Activated CD8-positive, alpha-beta memory T cell treated with anti-CD3 and anti-CD28 coated beads, Interleukin-2, amount 50 U/mL, for 24 hours (primary cell): ENCODE measurements at regions not wholly inside any gene's neighbourhood (a gene's known extent, or its start where the extent isn't known, plus 50 kb on each side); places are given as distances from the start of the nearest gene placed in this dataset.

Experiments used
- DNase-seq: peaks from one replicate; pipeline ENCODE4 v3.0.0-alpha.2; 2020; ENCODE audit errors: extremely low read depth

DNA sequence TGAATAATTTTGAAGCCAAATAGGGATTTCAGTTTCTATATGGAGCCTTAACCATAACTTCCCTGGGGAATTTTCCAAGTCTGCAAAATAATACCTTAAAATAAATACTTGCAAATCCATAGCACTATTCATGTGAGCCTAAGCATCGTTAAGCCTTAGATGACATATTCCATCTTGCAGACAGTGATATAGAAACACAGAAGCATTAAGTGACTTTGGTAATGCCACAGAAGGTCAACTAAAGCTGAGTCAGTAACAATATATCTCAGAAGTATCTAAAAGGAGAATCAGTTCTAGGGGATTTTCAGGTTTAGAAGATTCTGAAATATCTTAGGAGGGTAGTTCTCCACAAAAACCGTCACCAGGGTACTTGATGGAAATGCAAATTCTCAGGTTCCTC is 163.4 kb upstream of the COL1A2 start:
- DNase-seq, result no peak

DNA sequence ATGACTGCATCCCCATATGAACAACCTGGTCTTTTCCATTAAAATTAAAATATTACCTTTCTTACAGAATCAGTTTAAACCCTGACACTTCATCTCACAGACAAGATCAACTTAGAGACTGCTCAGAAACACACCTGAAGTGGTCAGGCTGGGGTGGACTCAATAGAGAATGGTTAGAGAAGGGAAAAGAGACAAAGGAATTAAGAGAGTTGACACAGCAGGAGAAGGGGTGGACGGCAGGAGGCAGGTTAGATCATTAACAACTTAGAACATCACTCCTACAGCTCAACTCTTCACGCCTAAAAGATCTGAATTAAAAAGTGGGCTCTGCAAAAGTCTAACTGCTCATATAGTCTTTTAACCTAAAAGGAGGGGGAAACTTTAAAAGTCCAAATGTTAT is 157.7 kb upstream of the COL1A2 start:
- DNase-seq, result no peak

DNA sequence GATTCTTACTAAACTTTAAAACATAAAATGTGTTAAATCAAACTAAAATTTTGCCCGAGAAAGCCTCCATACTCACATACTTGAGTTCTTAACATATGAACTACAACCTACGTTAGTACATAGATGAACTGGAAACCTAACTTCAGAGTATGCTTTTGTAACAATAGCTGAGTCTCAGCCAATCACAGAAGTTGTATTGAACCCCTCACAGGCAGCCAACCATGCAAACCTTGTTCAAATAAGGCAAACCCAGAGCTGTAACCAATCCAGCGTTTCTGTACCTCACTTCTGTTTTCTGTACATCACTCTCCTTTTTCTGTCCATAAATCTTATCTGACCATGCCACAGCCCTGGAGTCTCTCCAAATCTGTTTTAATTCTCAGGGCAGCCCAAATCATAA is 157.3 kb upstream of the COL1A2 start:
- DNase-seq, result no peak

DNA sequence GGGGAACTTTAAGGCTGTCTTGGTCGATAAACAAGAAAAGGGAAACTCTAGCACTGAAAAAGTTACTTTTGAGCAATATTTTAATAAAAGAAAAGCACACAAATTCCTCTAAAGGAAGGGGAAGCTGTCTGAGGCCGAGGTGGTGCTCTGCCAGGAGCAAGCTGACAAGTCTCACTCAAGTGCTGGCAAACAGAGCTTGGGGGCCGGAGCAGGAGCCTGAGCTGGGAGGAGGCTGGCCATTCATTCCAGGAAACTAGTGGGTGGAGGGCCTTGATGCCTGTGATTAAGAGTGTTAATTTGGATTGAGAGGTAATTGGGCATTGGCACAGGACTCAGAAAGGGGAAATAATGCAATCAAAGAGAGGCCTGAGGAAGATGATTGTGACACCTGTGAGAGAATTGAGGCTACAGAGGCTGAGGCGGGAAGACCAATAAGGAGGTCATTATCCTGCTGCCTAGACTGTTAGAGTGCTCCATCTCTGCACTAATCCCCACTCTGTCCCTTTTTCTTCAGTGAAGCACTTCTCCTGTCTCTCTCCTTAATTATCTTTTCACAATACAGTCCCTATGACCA is 154.9 kb upstream of the COL1A2 start:
- DNase-seq, result no peak

DNA sequence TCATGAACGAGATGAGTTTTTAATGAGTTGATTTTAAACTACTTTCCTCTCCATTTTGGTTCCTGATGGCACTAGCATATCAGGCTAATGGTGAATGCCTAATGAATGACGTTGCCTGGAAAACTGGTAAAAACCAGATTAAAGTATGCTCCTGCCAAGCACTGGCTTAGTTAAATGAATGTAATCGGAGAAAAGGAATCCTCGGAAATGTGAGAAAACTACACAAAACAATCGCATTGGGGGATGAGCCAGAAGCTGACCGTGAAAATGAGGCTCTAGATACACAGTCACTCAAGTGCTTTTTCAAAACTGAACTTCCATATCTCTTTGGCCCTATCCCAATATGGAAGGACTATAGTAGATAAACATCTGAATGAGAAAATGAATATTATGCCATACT is 153.8 kb upstream of the COL1A2 start:
- DNase-seq, result no peak

DNA sequence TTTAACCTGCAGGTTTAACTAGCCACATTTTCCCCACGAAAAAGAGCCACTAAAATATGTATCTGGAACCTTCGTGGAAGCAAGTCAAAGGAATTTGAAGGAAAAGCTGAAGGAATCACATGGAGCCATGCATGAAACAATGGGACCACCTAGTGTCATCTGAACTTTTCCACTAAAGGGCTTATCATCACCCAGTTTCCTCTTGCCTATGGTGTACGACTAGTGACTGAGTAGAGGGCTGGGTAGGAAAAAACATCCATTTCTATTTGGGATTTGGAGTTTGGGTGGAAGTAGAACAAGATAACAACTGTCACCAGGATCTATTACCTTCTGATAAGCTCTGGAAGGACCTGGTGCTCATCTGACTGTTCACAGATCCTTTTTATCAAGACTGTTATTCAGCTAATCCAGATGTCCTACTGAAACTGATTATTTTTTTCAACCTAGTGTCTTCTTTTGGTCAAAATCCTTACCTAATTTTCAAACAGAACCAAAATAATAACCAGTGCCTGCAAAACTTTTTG is 153.2 kb upstream of the COL1A2 start:
- no peak for DNase-seq

DNA sequence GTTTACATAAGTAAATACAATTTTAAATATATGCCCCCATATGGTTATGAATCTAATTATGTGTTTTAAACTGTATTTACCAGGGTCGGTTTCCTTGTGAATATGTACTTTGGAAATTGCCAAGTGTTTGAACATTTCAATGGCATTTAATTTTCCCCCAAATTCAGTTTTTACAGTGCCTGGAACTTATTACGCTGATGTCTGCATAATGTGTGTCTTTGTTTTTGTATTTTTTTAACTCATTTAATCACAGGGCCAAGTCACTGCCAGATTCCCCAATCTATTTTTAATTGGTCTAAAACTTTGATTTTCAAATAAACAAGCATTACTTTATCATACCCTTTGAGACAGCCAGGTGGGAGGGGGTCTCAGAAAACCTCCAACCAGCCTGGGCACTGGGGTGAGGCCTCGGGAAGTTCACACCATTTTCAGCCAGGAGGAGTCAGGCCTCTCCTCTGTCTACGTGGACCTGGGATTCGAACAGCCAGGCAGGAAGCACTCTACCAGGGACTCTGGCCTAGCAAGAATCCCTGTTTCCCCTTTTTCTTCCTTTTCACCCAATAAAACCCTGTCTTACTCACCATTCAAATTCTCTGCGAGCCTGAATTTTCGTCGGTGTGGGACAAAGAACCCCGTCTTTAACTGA is 151.5 kb upstream of the COL1A2 start:
- DNase-seq, result no peak

DNA sequence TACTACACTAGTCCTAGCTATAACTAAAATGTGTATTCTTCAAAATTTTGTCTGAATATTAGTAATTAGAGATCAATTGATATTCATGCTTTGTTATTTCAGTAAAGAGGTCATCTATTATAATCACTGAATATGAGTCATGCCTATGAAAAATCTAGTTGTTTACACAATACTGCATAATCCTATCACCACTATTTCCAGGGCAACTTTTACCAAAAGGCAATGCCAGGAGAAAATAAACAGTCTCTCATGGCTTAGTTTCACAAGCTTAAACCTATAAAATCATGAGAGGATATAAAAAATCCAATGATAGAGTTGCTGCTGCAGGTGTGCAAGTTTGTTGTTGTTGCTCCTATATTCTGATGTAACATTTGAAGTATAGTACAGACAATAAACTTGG is 149.9 kb upstream of the COL1A2 start:
- DNase-seq, result no peak

DNA sequence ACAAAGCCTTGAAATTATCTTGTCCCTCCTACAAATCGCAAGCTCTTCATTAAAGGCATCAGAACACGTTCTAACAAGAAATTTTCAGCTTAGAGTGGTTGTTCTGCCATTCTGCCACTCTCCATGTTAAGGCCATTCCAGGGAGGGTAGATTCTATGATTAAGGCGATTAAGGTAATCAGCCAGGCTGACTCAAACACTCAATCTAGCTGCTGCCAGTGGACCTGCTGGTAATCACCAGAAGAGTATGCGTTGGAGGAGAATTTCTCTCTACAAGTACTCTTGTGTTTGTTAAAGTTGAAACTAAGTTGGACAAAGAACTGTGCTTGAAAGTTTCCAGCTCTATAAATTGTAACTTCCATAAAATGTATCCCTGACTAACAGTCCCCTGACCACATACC is 149.2 kb upstream of the COL1A2 start:
- no peak for DNase-seq

DNA sequence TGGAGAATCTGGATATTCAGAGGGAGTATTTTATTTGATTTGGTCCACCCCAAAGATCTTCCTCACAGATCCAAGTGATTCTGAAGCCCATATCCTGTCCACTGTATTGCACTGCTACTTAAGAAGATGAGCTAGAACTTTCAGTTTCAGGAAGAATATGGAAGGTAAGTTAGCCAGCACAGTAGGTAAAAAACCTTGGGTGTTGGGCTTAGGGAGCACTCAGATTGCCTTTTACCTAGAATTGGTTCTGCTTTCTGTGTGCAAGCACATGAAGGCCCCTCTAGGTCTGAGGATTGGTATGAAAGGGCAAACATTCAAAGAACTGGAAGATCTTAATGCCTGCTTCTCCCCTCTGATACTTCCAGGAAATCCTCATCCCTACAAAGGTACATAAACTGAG is 146.7 kb upstream of the COL1A2 start:
- no peak for DNase-seq

DNA sequence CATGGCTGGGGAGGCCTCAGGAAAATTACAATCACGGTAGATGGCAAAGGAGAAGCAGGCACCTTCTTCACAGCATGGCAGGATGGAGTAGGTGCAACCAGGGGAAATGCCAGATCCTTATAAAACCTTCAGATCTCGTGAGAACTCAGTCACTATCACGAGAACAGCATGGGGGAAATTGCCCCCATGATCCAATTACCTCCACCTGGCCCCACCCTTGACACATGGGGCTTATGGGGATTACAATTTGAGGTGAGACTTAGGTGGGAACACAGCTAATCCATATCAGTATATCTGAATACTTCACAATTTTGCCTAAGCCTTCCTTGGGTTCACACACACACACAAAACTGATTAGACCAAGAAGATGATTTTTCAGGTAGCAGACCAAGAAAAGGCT is 145.1 kb upstream of the COL1A2 start:
- DNase-seq, result no peak

DNA sequence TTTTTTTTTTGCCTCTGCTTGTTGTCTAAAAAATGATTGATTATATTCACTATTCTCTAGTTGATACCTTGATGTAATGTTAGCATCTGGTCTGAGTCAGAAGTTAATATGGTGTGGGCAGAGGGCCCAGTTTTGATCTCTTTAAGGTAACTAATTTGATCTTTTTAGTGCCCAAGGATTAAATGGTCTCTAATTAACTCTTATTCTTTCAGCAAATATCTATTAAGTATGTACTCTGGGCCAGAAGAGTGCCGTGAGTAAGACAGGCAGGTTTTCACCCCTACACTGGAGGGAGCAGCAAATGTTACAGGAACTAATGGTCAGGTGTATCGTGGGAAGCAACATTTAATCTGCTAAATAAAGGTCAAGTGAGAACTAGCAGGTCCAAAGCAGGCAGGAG is 144.6 kb upstream of the COL1A2 start:
- no peak for DNase-seq

DNA sequence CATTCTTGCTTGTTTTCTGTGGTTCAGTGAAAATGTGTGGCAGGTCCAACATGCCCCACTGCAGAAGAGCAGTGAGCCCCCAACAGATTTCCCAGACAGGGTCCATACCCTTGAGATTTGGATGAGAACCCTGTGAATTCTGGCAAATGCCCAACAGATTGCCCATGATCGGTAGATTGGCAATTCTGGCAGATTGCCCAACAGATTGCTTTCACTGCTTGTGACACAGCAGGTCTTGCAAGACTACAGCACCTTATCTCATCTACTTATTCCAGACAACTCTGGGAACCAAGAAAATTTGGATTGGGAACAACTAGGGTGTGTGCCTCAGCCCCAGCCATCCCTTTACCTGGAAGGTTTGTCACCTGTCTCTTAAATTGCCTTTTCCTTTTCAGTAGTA is 143.7 kb upstream of the COL1A2 start:
- no peak for DNase-seq

DNA sequence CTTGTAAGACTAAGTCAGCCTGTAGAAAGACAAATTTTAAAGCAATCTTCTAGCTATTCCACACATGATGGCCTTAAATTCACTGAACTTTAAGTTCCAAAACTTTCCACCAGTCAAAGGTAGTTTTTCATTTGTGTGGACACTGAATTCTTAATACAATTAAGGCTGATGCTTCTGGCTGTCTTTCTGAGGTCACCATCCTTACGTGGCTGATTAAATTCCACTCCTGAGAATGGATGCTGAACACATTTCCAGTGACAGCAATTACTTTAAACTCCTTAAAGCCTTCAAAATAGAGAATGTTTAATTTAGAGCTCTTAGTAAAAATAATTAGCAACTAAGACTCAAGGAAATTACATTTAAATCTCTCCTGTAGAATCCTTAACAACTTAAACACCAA is 142.6 kb upstream of the COL1A2 start:
- no peak for DNase-seq

DNA sequence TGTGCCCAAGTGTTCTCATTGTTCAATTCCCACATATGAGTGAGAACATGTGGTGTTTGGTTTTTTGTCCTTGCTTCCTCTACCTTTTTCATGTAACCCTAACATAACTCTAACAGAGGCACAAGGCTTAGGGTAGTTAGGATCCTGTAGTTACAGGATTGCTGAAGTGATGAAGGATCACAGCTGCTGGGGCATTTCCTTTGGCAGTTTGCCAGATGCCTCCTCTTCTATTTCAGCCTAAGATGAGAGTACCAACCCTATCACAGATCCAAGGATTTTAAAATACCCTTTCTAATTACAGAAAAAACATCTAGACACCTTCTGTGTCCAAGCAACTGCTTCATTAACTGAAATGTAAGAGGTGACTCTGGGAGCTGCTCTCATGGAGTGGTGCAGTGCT is 141.7 kb upstream of the COL1A2 start:
- DNase-seq, result no peak

DNA sequence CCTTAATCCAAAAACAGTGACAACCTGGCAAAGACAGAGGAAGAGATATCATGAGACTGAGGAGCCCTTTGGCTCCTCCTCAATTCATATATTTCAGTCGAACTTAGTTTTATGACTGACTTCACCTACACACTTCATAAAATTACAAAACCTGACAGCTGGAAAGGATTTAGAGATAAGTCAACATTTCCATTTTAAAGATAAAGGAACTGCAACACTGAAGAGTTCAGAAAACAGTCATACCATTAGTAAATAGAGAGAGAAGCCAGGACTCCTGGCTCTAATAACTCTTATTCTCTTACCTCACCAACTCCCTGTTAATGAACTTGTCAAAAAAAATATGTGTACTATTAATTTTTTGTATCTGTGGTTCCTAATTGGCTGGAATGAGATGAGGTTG is 141.0 kb upstream of the COL1A2 start:
- no peak for DNase-seq

DNA sequence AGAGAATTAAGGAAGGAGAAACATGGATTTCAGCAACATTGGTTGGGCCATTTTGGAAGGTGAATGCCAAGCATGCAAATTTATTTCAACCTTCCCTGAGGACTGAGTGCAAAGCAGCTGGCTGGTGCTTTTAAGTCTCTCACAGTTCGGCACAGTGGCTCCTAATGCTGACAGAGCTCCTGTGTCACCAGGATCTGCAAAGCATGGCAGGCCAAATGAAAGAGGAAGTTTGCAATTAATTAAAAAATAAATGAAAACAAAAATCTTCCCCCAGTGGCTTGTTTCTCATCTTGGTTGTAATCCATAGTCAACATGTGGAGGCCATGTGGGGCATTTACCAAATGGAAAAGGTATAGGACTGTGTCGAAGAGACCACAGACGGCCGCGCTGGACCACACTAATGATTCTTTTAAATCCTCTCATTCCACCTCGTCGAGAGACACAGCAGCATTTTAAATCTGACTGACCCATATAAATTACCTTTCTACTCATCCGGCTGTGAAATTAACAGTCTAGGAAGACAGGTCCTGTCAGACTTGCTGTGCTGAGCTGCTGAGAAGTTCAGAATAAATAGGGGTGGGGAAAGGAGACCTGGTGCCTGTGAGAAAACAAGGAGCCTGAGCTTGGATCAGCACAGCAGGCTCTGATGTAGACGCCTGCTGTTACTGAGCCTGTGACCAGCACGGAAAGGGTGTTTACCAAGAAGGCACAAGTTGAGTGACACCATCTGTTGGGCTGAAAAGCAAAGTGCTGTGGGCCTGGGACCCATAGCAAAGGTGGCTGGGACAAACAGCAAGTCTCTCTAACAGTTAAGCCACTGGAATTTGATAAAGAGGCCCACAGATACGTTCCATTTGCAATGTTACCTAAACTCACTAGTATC is 136.0 kb upstream of the COL1A2 start:
- DNase-seq, result no peak

DNA sequence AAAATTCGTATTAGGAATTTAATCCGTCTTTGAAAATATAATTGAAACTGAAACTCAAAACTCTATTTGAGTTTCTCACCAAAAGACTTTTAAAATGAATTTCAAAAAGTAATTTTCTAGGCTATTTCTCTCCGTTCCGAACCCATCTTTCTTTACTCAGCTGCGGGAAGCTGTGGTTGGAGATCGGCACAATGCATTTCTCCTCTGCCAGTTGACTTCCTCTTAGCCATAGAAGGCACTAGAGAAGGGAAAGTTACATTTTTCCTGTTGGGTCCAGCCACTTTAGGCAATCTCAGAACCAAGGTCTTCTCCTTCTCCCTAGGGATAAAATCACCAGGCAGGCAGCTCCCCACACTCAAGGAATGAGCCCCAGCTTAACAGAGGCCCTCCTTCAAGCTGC is 133.6 kb upstream of the COL1A2 start:
- DNase-seq, result no peak

DNA sequence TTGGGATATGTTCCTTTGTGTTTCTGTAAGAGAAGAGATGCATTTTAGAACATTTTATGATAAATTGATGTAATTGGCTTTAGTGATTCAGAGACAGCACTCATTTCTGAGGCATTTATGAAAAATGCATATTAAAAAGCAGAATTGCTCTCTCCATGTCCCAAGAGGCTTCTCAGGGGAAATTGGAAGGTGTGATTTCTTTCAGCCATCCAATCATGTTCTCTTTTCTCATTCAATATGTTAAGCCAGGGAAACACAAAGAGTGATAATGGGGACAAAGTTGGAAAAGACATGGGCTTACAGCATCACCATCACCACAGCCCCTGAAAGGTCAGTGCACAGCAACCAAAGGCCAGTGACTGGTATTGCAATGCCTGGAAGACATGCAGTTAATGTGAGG is 129.9 kb upstream of the COL1A2 start:
- DNase-seq, result no peak

DNA sequence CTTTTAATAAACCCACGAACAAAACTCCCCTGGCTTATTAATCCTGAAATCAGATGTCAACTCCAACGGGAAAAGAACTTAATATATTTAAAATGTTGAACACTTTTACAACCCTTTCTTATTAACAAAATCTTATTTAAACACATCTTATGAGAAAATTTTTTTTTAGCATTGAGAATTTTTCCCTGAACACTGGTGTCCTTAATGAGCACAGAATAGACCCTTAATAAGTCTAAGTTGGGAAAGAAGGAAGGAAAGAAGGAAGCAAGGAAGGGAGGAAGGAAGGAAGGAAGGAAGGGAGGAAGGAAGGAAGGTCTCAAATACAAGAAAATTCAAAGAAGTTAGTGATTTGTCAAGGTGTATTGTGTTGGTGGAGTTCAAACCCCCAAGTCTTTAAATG is 129.2 kb upstream of the COL1A2 start:
- no peak for DNase-seq

DNA sequence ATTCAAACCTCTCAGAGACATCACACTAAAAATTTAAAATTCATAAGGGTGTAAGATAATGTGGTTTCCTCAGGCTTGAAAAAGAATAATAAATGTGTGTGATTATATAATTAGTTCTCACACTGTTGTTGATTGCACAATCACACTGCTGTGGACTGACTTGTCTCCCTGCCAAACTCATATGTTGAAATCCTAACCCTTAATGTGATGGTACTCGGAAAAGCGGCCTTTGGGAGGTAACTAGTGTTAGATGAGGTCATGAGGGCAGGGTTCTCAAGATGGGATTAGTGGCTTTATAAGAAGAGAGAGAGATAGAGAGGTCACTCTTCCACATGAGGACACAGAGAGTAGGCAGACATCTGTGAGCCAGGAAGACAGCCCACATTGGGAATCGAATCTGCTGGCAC is 128.5 kb upstream of the COL1A2 start:
- DNase-seq, result no peak

DNA sequence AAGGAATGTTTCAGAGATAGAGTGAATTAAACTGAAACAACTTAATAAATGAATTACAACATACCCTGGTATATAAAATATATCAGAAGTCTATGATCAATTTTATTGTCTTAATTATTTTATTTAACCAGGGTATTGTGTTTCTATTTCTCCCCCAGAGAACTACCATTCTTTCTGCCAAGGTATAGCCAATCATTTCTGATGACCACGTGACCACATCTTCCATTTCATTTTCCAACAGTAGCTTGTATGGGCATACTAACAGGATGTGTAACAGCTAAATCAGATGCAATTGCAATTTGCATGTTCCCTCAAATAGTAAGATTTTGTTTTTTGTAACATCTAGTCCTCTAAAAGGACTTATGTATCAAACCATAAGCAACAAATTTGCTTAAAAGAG is 123.9 kb upstream of the COL1A2 start:
- DNase-seq, result no peak
